GM03348 (cell line): ENCODE measurements at regions not wholly inside any gene's neighbourhood (a gene's known extent, or its start where the extent isn't known, plus 50 kb on each side); places are given as distances from the start of the nearest gene placed in this dataset.

Source experiments
- DNase-seq: peaks from one replicate; pipeline ENCODE4 v3.0.0; 2012; ENCODE audit warnings: low spot score

- no peak for DNase-seq
These were observed 73.0 kb upstream of the RAB12 start for GRCh38 chr18:8536231-8536630.

DNA sequence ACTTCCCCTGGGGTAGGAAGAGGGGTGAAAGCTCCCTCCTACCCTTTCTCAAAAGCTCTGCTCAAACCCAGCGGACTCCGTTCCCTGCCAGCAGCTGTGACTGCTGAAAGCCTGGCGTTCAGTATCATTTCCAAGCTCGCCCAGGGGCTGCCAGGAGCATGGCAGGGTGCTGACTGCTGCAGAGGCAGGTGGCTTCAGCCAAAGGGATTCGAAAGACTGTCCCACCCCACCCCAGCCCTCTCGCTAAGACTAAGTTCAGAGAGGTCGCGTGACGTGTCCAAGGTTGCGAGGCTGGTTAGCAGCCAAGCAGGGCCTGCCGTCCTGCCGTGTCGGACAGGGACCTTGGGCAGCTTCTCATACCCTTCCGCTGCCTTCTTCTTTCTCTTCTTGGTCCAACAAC is 72.3 kb upstream of the RAB12 start:
- DNase-seq = no peak

DNA sequence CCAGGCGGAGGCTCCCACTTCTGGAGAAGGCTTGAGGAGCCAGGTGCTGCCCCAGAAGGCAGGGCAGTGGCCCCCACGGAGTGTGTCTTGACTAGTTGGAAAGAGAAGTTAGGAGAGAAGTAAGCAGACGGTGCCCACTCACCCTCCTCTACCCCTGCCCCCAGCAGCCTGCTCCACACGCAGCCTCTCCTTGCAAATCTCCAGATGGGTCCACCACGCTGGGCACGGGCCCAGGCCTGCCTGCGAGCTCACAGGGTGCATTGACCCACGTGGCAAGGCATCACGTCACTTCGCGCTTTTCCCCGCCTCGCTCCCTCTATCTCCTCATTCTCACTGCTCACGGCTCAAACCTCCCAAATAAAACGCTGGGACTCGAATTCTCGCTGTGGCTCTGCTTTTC is 71.8 kb upstream of the RAB12 start:
- DNase-seq = no peak

- DNase-seq = no peak
These were observed 70.3 kb upstream of the RAB12 start for GRCh38 chr18:8538935-8539334.

DNA sequence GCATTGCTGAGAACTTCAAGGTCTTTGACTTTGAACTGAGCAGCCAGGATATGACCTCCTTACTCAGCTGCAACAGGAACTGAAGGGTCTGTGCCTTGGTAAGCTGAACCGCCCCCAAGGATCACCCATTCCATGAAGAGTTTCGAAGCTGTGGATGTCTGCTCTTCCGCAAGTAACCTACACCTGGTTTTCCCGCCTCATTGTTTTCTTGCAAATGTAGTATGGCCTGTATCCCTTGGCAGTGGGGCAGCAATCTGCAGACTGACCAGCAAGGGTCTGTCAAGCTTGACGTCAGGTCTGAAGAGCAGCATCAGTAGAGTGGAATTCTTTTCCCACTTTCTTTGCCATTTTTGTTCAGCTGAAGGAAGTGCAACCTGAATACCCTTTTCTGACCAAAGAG is 62.6 kb upstream of the RAB12 start:
- no peak for DNase-seq

- DNase-seq = peak; percentile 39
These were observed 61.1 kb upstream of the RAB12 start for GRCh38 chr18:8548186-8548585.

GRCh38 chr18:8549254-8549757 is 59.9 kb upstream of the RAB12 start:
- DNase-seq = no peak

DNA sequence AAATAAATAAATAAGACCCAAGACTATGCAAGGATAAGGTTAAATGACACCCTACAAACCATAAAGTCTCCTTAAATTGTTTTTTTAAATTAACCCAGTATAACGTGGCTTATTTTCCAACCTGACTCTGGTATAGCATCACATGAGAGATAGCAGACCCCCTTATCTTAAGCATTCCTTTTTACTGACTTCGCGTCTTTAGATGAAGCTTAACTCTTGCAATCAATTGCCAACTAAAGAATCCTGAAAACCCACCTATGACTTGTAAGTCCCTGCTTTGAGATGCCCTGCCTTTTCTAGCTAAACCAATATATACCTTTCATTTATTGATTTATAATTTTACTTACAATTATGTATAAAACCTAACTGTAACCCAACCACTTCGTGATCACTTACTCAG is 57.1 kb upstream of the RAB12 start:
- no peak for DNase-seq

DNA sequence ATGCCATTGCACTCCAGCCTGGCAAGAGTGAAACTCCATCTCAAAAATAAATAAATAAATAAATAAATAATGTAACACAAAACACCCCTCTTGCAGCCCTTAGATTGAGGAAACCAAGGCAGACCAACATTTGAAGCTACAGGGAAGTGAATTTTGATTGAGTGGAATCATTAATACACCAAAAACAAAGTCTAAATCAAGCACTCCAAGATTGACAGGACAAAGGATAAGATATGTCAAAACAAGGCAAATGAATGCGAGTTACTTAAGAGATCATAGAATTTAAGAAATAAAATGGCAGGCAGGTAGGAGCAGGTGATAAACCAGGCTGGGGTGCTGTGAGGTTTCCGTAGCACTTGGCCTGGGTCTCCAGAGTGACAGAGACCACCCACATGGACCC is 54.9 kb upstream of the RAB12 start:
- DNase-seq = no peak

DNA sequence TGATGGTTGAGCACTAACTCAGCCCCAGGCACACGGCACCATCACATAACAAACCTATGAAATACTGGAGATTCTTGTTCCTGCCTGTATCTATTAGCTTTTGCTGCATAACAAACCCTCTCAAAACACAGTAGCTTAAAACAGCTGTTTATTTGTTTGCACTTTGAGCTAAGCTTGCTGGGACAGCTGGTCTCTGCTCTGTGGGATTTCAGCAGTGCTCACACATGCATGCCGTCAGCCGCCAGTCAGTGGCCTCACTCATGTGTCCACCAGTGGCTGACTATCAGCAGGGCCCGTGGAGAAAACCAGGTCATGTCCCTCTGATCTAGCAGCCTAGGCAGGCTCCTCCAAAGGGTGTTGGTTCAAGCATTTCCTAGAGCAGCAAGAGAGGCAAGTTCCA is 52.8 kb upstream of the RAB12 start:
- DNase-seq = no peak
